ENCODE measurements at regions not wholly inside any gene's neighbourhood (a gene's known extent, or its start where the extent isn't known, plus 50 kb on each side); places are given as distances from the start of the nearest gene placed in this dataset.

DNA sequence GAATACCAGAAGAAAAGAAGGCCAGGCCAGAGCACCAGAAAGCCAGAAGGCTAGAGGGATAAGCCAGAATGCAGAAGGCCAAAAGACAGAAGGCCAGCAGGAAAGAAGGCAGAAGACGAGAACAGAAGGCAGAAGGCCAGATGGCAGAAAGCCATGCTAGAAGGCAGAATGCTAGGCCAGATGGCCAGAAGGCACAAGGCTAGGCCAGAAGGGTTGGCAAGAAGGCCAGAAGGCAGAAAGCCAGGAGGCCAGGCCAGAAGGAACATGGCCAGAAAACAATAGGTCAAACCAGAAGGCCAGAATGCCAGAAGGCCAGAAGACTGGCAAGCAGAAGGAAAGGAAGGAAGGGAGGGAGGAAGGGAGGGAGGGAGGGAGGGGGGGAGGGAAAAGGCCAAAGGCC is 188.8 kb downstream of the TUBA3C start:
- TF ChIP-seq ZNF560 (tag by site-specific recombination; IDR thresholded peaks at IDR 0.05; ENCODE audit: borderline replicate concordance) (no peak), ZNF335 (tag by site-specific recombination; conservative IDR thresholded peaks at IDR 0.05) (no peak), ZNF510 (tag by site-specific recombination; IDR thresholded peaks at IDR 0.05; ENCODE audit: insufficient replicate concordance) (no peak), ZFP3 (tag by site-specific recombination; IDR thresholded peaks at IDR 0.05; ENCODE audit: low read depth) (no peak), REST (tag by site-specific recombination; IDR thresholded peaks at IDR 0.05) (no peak), TRIM28 (IDR thresholded peaks at IDR 0.05; ENCODE audit: borderline replicate concordance, low read length) (no peak)
- TF ChIP-seq, protein P1, sequence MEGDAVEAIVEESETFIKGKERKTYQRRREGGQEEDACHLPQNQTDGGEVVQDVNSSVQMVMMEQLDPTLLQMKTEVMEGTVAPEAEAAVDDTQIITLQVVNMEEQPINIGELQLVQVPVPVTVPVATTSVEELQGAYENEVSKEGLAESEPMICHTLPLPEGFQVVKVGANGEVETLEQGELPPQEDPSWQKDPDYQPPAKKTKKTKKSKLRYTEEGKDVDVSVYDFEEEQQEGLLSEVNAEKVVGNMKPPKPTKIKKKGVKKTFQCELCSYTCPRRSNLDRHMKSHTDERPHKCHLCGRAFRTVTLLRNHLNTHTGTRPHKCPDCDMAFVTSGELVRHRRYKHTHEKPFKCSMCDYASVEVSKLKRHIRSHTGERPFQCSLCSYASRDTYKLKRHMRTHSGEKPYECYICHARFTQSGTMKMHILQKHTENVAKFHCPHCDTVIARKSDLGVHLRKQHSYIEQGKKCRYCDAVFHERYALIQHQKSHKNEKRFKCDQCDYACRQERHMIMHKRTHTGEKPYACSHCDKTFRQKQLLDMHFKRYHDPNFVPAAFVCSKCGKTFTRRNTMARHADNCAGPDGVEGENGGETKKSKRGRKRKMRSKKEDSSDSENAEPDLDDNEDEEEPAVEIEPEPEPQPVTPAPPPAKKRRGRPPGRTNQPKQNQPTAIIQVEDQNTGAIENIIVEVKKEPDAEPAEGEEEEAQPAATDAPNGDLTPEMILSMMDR (tag by site-specific recombination; IDR thresholded peaks at IDR 0.05) = no peak
- TF ChIP-seq, protein P2, sequence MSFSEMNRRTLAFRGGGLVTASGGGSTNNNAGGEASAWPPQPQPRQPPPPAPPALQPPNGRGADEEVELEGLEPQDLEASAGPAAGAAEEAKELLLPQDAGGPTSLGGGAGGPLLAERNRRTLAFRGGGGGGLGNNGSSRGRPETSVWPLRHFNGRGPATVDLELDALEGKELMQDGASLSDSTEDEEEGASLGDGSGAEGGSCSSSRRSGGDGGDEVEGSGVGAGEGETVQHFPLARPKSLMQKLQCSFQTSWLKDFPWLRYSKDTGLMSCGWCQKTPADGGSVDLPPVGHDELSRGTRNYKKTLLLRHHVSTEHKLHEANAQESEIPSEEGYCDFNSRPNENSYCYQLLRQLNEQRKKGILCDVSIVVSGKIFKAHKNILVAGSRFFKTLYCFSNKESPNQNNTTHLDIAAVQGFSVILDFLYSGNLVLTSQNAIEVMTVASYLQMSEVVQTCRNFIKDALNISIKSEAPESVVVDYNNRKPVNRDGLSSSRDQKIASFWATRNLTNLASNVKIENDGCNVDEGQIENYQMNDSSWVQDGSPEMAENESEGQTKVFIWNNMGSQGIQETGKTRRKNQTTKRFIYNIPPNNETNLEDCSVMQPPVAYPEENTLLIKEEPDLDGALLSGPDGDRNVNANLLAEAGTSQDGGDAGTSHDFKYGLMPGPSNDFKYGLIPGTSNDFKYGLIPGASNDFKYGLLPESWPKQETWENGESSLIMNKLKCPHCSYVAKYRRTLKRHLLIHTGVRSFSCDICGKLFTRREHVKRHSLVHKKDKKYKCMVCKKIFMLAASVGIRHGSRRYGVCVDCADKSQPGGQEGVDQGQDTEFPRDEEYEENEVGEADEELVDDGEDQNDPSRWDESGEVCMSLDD (tag by site-specific recombination; IDR thresholded peaks at IDR 0.05) = no peak

Measured in HEK293 (cell line).